ENCODE measurements at regions not wholly inside any gene's neighbourhood (a gene's known extent, or its start where the extent isn't known, plus 50 kb on each side); places are given as distances from the start of the nearest gene placed in this dataset.

GRCh38 chr3:21801631-21802030 lies 50.6 kb upstream of the ZNF385D start:
- no peak for DNase-seq

- DNase-seq = no peak
These were observed 52.6 kb upstream of the ZNF385D start for GRCh38 chr3:21803604-21804003.

GRCh38 chr3:21804330-21804729 lies 53.3 kb upstream of the ZNF385D start:
- DNase-seq = no peak

- no peak for DNase-seq
These were observed 55.7 kb upstream of the ZNF385D start for GRCh38 chr3:21806733-21807132.

GRCh38 chr3:21825684-21826083 lies 74.7 kb upstream of the ZNF385D start:
- DNase-seq = no peak

GRCh38 chr3:21826416-21826815 lies 75.4 kb upstream of the ZNF385D start:
- no peak for DNase-seq

GRCh38 chr3:21830541-21830940 lies 79.5 kb upstream of the ZNF385D start:
- DNase-seq = no peak

GRCh38 chr3:21835264-21835663 lies 84.3 kb upstream of the ZNF385D start:
- no peak for DNase-seq

- DNase-seq = no peak
These were observed 85.2 kb upstream of the ZNF385D start for GRCh38 chr3:21836227-21836626.

- DNase-seq = no peak
These were observed 88.2 kb upstream of the ZNF385D start for GRCh38 chr3:21839176-21839575.

GRCh38 chr3:21839592-21839991 lies 88.6 kb upstream of the ZNF385D start:
- no peak for DNase-seq

GRCh38 chr3:21847005-21847404 lies 96.0 kb upstream of the ZNF385D start:
- DNase-seq = no peak

- DNase-seq = no peak
These were observed 108.4 kb upstream of the ZNF385D start for GRCh38 chr3:21859124-21860081.

GRCh38 chr3:21860082-21860475 lies 109.1 kb upstream of the ZNF385D start:
- no peak for DNase-seq

- DNase-seq = no peak
These were observed 109.6 kb upstream of the ZNF385D start for GRCh38 chr3:21860657-21861056.

- DNase-seq = no peak
These were observed 125.8 kb upstream of the ZNF385D start for GRCh38 chr3:21876782-21877181.

GRCh38 chr3:21877214-21877754 lies 126.3 kb upstream of the ZNF385D start:
- peak in 1 of 2 experiments; percentile 26 for DNase-seq

- peak; percentile 24 to 25 for DNase-seq
These were observed 128.3 kb upstream of the ZNF385D start for GRCh38 chr3:21879184-21879886.

- DNase-seq = no peak
These were observed 137.6 kb upstream of the ZNF385D start for GRCh38 chr3:21888656-21889055.

GRCh38 chr3:21889166-21889565 lies 138.2 kb upstream of the ZNF385D start:
- no peak for DNase-seq

GRCh38 chr3:21892104-21892503 lies 141.1 kb upstream of the ZNF385D start:
- no peak for DNase-seq

- no peak for DNase-seq
These were observed 142.2 kb upstream of the ZNF385D start for GRCh38 chr3:21893242-21893641.

GRCh38 chr3:21894459-21895340 lies 143.7 kb upstream of the ZNF385D start:
- DNase-seq = no peak

All from SHP77 (cell line).